ENCODE measurements at regions not wholly inside any gene's neighbourhood (a gene's known extent, or its start where the extent isn't known, plus 50 kb on each side); places are given as distances from the start of the nearest gene placed in this dataset.
"Not testable (repeated sequence)": the region's sequence is repeated elsewhere in the genome, so short reads cannot be mapped to it uniquely, and the experiment has no call there.

DNA sequence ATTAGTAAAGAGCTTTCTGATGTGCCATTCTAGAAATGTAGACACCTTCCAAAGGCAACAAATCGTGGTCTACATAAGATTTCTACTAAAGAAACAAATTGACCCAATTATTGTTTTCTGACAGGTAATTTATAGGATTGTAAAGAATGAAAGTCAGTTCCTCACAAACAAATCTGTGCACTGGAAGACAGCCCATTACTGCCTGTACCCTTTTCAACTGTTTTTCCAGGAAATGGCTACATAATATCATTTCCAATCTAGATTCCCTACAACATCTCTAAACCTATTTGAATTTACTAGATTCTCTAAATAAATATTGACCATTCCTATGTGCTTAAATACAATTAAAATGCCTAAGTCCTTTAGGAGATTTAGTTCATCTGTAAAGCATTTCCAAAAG lies 939.1 kb downstream of the FSCB start:
- intact Hi-C loops (cut with micrococcal nuclease) = no loop called here
- POLR2A ChIA-PET = no interaction called here
- Mint-ChIP-seq H3K4me3 (no peak overlapping the region), H3K36me3 (no peaks in the 10 kb centered on the region), H3K27me3 (no peaks in the 10 kb centered on the region), H3K27ac (no peak overlapping the region), H3K4me1 (ENCODE audit: low read depth) (no peaks in the 10 kb centered on the region), H3K9me3 (no peaks in the 10 kb centered on the region)
- no peak for DNase-seq
- CTCF ChIA-PET = no interaction called here

- Mint-ChIP-seq H3K9me3 (peaks cover 2% of the 10 kb centered on the region), H3K36me3 (no peaks in the 10 kb centered on the region), H3K27me3 (no peaks in the 10 kb centered on the region), H3K4me1 (ENCODE audit: low read depth) (no peaks in the 10 kb centered on the region), H3K4me3 (no peak overlapping the region), H3K27ac (no peak overlapping the region)
- no peak for DNase-seq
- intact Hi-C loops (cut with micrococcal nuclease) = no loop called here
- ChIA-PET POLR2A (no interaction called here), CTCF (no interaction called here)
Observed at GRCh38 chr14:43548368-43548767, 958.7 kb downstream of the FSCB start.

DNA sequence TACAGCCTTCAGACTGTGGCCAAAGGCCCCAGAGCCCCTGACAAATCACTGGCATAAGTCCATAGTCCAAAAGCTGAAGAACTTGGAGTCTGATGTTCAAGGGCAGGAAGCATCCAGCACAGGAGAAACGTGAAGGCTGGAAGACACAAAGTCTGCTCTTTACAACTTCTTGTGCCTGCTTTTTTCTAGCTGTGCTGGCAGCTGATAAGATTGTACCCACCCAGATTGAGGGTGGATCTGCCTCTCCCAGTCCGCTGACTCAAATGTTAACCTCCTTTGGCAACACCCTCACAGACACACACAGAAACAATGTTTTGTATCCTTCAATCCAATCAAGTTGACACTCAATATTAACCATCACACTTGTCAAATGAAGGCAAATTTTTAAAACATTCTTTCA lies 959.5 kb downstream of the FSCB start:
- CTCF ChIA-PET; POLR2A ChIA-PET; H3K36me3 Mint-ChIP-seq; H3K27ac Mint-ChIP-seq; intact Hi-C loops (cut with micrococcal nuclease); H3K4me1 Mint-ChIP-seq (ENCODE audit: low read depth); DNase-seq; H3K4me3 Mint-ChIP-seq; H3K9me3 Mint-ChIP-seq; H3K27me3 Mint-ChIP-seq: not testable (repeated sequence)

- H3K36me3 Mint-ChIP-seq = no peaks in the 10 kb centered on the region
- CTCF ChIA-PET = no interaction called here
- intact Hi-C loops (cut with micrococcal nuclease) = no loop called here
- H3K9me3 Mint-ChIP-seq = peaks cover 2% of the 10 kb centered on the region
- no peak for DNase-seq
- POLR2A ChIA-PET = no interaction called here
- no peaks in the 10 kb centered on the region for H3K4me1 Mint-ChIP-seq (ENCODE audit: low read depth)
- no peak overlapping the region for H3K27ac Mint-ChIP-seq
- H3K27me3 Mint-ChIP-seq = no peaks in the 10 kb centered on the region
- H3K4me3 Mint-ChIP-seq = no peak overlapping the region
Observed at GRCh38 chr14:43541356-43541755, 965.7 kb downstream of the FSCB start.

DNA sequence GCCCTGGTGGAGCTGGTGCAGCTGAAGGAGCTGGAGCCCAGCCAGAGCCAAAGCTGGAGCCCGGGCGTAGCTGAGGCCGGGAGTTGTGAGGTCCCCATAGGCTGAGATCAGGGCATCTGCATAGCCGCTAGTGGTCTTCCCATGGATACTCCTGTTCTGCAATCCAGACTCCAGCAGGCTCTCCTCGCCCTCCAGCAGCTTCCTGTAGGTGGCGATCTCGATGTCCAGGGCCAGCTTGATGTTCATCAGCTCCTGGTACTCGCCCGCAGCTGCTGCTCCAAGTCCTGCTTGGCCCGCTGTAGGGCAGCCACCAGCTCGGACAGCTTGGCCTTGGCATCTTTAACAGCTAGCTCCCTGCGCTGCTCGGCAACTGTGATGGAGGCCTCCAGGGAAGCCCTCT lies 966.1 kb downstream of the FSCB start:
- CTCF ChIA-PET = no interaction called here
- DNase-seq = no peak
- H3K27me3 Mint-ChIP-seq = no peaks in the 10 kb centered on the region
- H3K4me3 Mint-ChIP-seq = no peak overlapping the region
- no peak overlapping the region for H3K27ac Mint-ChIP-seq
- POLR2A ChIA-PET = no interaction called here
- H3K4me1 Mint-ChIP-seq (ENCODE audit: low read depth) = no peaks in the 10 kb centered on the region
- intact Hi-C loops (cut with micrococcal nuclease) = no loop called here
- H3K9me3 Mint-ChIP-seq = peaks cover 2% of the 10 kb centered on the region
- no peaks in the 10 kb centered on the region for H3K36me3 Mint-ChIP-seq

DNA sequence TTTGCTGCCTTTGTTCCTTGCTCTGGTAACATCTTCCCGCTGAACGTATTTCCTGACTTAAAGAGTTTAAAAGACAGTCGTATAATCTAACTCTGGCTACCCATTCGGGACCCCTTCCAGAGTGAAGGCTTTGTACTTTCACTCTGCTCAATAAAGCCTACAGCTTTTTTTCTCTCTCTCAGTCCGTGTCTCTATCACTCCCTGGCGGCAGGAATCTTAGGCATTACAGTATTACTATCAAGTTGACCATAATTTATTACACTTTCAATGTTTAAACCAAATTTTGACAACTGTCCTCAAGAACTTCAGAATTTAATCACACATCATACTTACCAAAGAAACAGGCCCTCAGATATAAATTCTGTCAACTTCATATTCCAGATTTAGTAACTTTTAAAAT lies 967.9 kb downstream of the FSCB start:
- intact Hi-C loops (cut with micrococcal nuclease) = no loop called here
- H3K36me3 Mint-ChIP-seq = no peaks in the 10 kb centered on the region
- peaks cover 8% of the 10 kb centered on the region for H3K9me3 Mint-ChIP-seq
- H3K4me1 Mint-ChIP-seq (ENCODE audit: low read depth) = no peaks in the 10 kb centered on the region
- ChIA-PET CTCF (no interaction called here), POLR2A (no interaction called here)
- H3K27ac Mint-ChIP-seq = no peak overlapping the region
- no peak for DNase-seq
- no peak overlapping the region for H3K4me3 Mint-ChIP-seq
- H3K27me3 Mint-ChIP-seq = no peaks in the 10 kb centered on the region

GRCh38 chr14:43535231-43535838 lies 971.7 kb downstream of the FSCB start:
- no peak for DNase-seq
- Mint-ChIP-seq H3K27ac (no peak overlapping the region), H3K27me3 (no peaks in the 10 kb centered on the region), H3K9me3 (peaks cover 16% of the 10 kb centered on the region), H3K4me3 (no peak overlapping the region), H3K4me1 (ENCODE audit: low read depth) (no peaks in the 10 kb centered on the region), H3K36me3 (no peaks in the 10 kb centered on the region)
- intact Hi-C loops (cut with micrococcal nuclease) = no loop called here
- POLR2A ChIA-PET = interaction anchor here (0.5 kb wide), 1 partner anchor 1611 kb away, joined by 3 read pairs; no protein-coding TSS in a partner anchor
- CTCF ChIA-PET = no interaction called here

GRCh38 chr14:43532825-43533416 lies 974.2 kb downstream of the FSCB start:
- Mint-ChIP-seq H3K4me1 (ENCODE audit: low read depth) (no peaks in the 10 kb centered on the region), H3K36me3 (no peaks in the 10 kb centered on the region), H3K9me3 (peaks cover 16% of the 10 kb centered on the region), H3K27me3 (no peaks in the 10 kb centered on the region), H3K4me3 (no peak overlapping the region), H3K27ac (no peak overlapping the region)
- ChIA-PET CTCF (no interaction called here), POLR2A (no interaction called here)
- intact Hi-C loops (cut with micrococcal nuclease) = no loop called here
- no peak for DNase-seq

GRCh38 chr14:43528321-43528720 lies 978.8 kb downstream of the FSCB start:
- no peaks in the 10 kb centered on the region for H3K27me3 Mint-ChIP-seq
- H3K9me3 Mint-ChIP-seq = peaks cover 1% of the 10 kb centered on the region
- H3K4me1 Mint-ChIP-seq (ENCODE audit: low read depth) = no peaks in the 10 kb centered on the region
- H3K27ac Mint-ChIP-seq = no peak overlapping the region
- POLR2A ChIA-PET = no interaction called here
- intact Hi-C loops (cut with micrococcal nuclease) = no loop called here
- no peaks in the 10 kb centered on the region for H3K36me3 Mint-ChIP-seq
- DNase-seq = no peak
- no peak overlapping the region for H3K4me3 Mint-ChIP-seq
- CTCF ChIA-PET = no interaction called here

GRCh38 chr14:43525658-43526057 lies 981.4 kb downstream of the FSCB start:
- H3K9me3 Mint-ChIP-seq = peaks cover 3% of the 10 kb centered on the region
- H3K27me3 Mint-ChIP-seq = no peaks in the 10 kb centered on the region
- H3K4me1 Mint-ChIP-seq (ENCODE audit: low read depth) = no peaks in the 10 kb centered on the region
- no peaks in the 10 kb centered on the region for H3K36me3 Mint-ChIP-seq
- POLR2A ChIA-PET = no interaction called here
- CTCF ChIA-PET = no interaction called here
- intact Hi-C loops (cut with micrococcal nuclease) = no loop called here
- H3K27ac Mint-ChIP-seq = no peak overlapping the region
- DNase-seq = no peak
- H3K4me3 Mint-ChIP-seq = no peak overlapping the region

GRCh38 chr14:43522901-43523300 lies 984.2 kb downstream of the FSCB start:
- Mint-ChIP-seq H3K4me1 (ENCODE audit: low read depth) (no peaks in the 10 kb centered on the region), H3K27ac (no peak overlapping the region), H3K27me3 (no peaks in the 10 kb centered on the region), H3K36me3 (no peaks in the 10 kb centered on the region), H3K4me3 (no peak overlapping the region), H3K9me3 (peaks cover 13% of the 10 kb centered on the region)
- intact Hi-C loops (cut with micrococcal nuclease) = no loop called here
- POLR2A ChIA-PET = no interaction called here
- CTCF ChIA-PET = no interaction called here
- no peak for DNase-seq

- ChIA-PET CTCF (no interaction called here), POLR2A (no interaction called here)
- H3K27me3 Mint-ChIP-seq = no peaks in the 10 kb centered on the region
- no peaks in the 10 kb centered on the region for H3K4me1 Mint-ChIP-seq (ENCODE audit: low read depth)
- H3K36me3 Mint-ChIP-seq = no peaks in the 10 kb centered on the region
- intact Hi-C loops (cut with micrococcal nuclease) = no loop called here
- no peak overlapping the region for H3K4me3 Mint-ChIP-seq
- no peak overlapping the region for H3K27ac Mint-ChIP-seq
- H3K9me3 Mint-ChIP-seq = peaks cover 13% of the 10 kb centered on the region
- no peak for DNase-seq
Observed at GRCh38 chr14:43522191-43522590, 984.9 kb downstream of the FSCB start.

- POLR2A ChIA-PET = no interaction called here
- Mint-ChIP-seq H3K27ac (no peak overlapping the region), H3K36me3 (no peaks in the 10 kb centered on the region), H3K4me1 (ENCODE audit: low read depth) (no peaks in the 10 kb centered on the region), H3K9me3 (peaks cover 13% of the 10 kb centered on the region), H3K4me3 (no peak overlapping the region), H3K27me3 (no peaks in the 10 kb centered on the region)
- intact Hi-C loops (cut with micrococcal nuclease) = no loop called here
- no peak for DNase-seq
- CTCF ChIA-PET = no interaction called here
Observed at GRCh38 chr14:43503508-43503907, 1003.6 kb downstream of the FSCB start.

Measured in activated CD4-positive, alpha-beta memory T cell treated with anti-CD3 and anti-CD28 coated beads for 36 hours (primary cell).